ENCODE measurements at regions not wholly inside any gene's neighbourhood (a gene's known extent, or its start where the extent isn't known, plus 50 kb on each side); places are given as distances from the start of the nearest gene placed in this dataset.

- Histone ChIP-seq H3K36me3 (ENCODE audit: insufficient read depth, low read length) (no peaks in the 10 kb centered on the region), H3K79me2 (ENCODE audit: insufficient read depth, low read depth, low read length) (no peaks in the 10 kb centered on the region), H3K27ac (ENCODE audit: low read depth, low read length, poor library complexity, severe bottlenecking) (no peak overlapping the region), H4K20me1 (ENCODE audit: insufficient read depth, low read length) (no peaks in the 10 kb centered on the region), H3K4me2 (ENCODE audit: low read length) (no peak overlapping the region), H3K9me2 (ENCODE audit: insufficient read depth, low read length) (no peaks in the 10 kb centered on the region), H2AFZ (ENCODE audit: low read length) (no peak overlapping the region), H3K4me3 (ENCODE audit: low read depth, low read length, poor library complexity, severe bottlenecking) (no peak overlapping the region), H3K9me3 (ENCODE audit: low read length) (no peaks in the 10 kb centered on the region), H3K4me1 (ENCODE audit: insufficient read depth, low read length, poor library complexity, severe bottlenecking) (no peaks in the 10 kb centered on the region)
- ChIA-PET POLR2A (interaction anchor here (0.8 kb wide), 1 partner anchor 14 kb away, joined by 3 read pairs; no protein-coding TSS in a partner anchor), CTCF (ENCODE audit: unreplicated experiment) (no interaction called here)
- no TSS peak for BruUV-seq (replicated peaks)
- intact Hi-C loops (cut with micrococcal nuclease; ENCODE audit: unreplicated experiment) = no loop called here
- no peak for DNase-seq (ENCODE audit: low spot score)
- TF ChIP-seq CTCF (conservative IDR thresholded peaks at IDR 0.05; ENCODE audit: low read length) (no peak), EZH2phosphoT487 (IDR thresholded peaks at IDR 0.05; ENCODE audit: borderline replicate concordance, low read depth, low read length) (no peak)
Observed at GRCh38 chr10:78357141-78358063, 323.7 kb downstream of the RPS24 start.

GRCh38 chr10:78358351-78358750 lies 324.7 kb downstream of the RPS24 start:
- ChIA-PET POLR2A (interaction anchor here (0.8 kb wide), 1 partner anchor 13 kb away, joined by 3 read pairs; no protein-coding TSS in a partner anchor), CTCF (ENCODE audit: unreplicated experiment) (no interaction called here)
- Histone ChIP-seq H3K79me2 (ENCODE audit: insufficient read depth, low read depth, low read length) (no peaks in the 10 kb centered on the region), H2AFZ (ENCODE audit: low read length) (no peak overlapping the region), H3K36me3 (ENCODE audit: insufficient read depth, low read length) (no peaks in the 10 kb centered on the region), H3K9me3 (ENCODE audit: low read length) (no peaks in the 10 kb centered on the region), H4K20me1 (ENCODE audit: insufficient read depth, low read length) (no peaks in the 10 kb centered on the region), H3K4me2 (ENCODE audit: low read length) (no peak overlapping the region), H3K4me1 (ENCODE audit: insufficient read depth, low read length, poor library complexity, severe bottlenecking) (no peaks in the 10 kb centered on the region), H3K9me2 (ENCODE audit: insufficient read depth, low read length) (no peaks in the 10 kb centered on the region), H3K4me3 (ENCODE audit: low read depth, low read length, poor library complexity, severe bottlenecking) (no peak overlapping the region), H3K27ac (ENCODE audit: low read depth, low read length, poor library complexity, severe bottlenecking) (no peak overlapping the region)
- TF ChIP-seq CTCF (conservative IDR thresholded peaks at IDR 0.05; ENCODE audit: low read length) (no peak), EZH2phosphoT487 (IDR thresholded peaks at IDR 0.05; ENCODE audit: borderline replicate concordance, low read depth, low read length) (no peak)
- no peak for DNase-seq (ENCODE audit: low spot score)
- intact Hi-C loops (cut with micrococcal nuclease; ENCODE audit: unreplicated experiment) = no loop called here
- no TSS peak for BruUV-seq (replicated peaks)

GRCh38 chr10:78358982-78359381 lies 325.3 kb downstream of the RPS24 start:
- Histone ChIP-seq H3K9me2 (ENCODE audit: insufficient read depth, low read length) (no peaks in the 10 kb centered on the region), H3K79me2 (ENCODE audit: insufficient read depth, low read depth, low read length) (no peaks in the 10 kb centered on the region), H4K20me1 (ENCODE audit: insufficient read depth, low read length) (no peaks in the 10 kb centered on the region), H3K36me3 (ENCODE audit: insufficient read depth, low read length) (no peaks in the 10 kb centered on the region), H3K4me3 (ENCODE audit: low read depth, low read length, poor library complexity, severe bottlenecking) (no peak overlapping the region), H3K4me1 (ENCODE audit: insufficient read depth, low read length, poor library complexity, severe bottlenecking) (no peaks in the 10 kb centered on the region), H3K4me2 (ENCODE audit: low read length) (no peak overlapping the region), H2AFZ (ENCODE audit: low read length) (no peak overlapping the region), H3K27ac (ENCODE audit: low read depth, low read length, poor library complexity, severe bottlenecking) (no peak overlapping the region), H3K9me3 (ENCODE audit: low read length) (no peaks in the 10 kb centered on the region)
- TF ChIP-seq CTCF (conservative IDR thresholded peaks at IDR 0.05; ENCODE audit: low read length) (no peak), EZH2phosphoT487 (IDR thresholded peaks at IDR 0.05; ENCODE audit: borderline replicate concordance, low read depth, low read length) (no peak)
- intact Hi-C loops (cut with micrococcal nuclease; ENCODE audit: unreplicated experiment) = no loop called here
- ChIA-PET CTCF (ENCODE audit: unreplicated experiment) (no interaction called here), POLR2A (no interaction called here)
- DNase-seq (ENCODE audit: low spot score) = no peak
- no TSS peak for BruUV-seq (replicated peaks)

Measured in OCI-LY7 (cell line).